Body of pancreas (tissue), 4 donors: ENCODE measurements at regions not wholly inside any gene's neighbourhood (a gene's known extent, or its start where the extent isn't known, plus 50 kb on each side); places are given as distances from the start of the nearest gene placed in this dataset.

Source experiments
- CTCF ChIP-seq, 7 experiments: fragments of 450-650 bp in 4 of 7; fragments of 200-600 bp in 3 of 7; sonication (generic) in 3 of 7; IDR thresholded peaks; one replicate each; pipeline ENCODE4 v1.5.1; 2016 to 2019; ENCODE audit warnings: antibody characterized with exemption in 7 of 7
- POLR2A ChIP-seq, 3 donors: fragments of 450-650 bp; IDR thresholded peaks; one replicate each; pipeline ENCODE4 v1.6.1; 2016; ENCODE audit warnings: antibody characterized with exemption in 3 of 3, mild to moderate bottlenecking in 2 of 3

GRCh38 chr4:130356873-130357272, 1260.9 kb downstream of the C4orf33 start:
- TF ChIP-seq CTCF (IDR thresholded peaks at IDR 0.05) (no peak), POLR2A (IDR thresholded peaks at IDR 0.05) (no peak)
